HepG2 (cell line): ENCODE measurements at regions not wholly inside any gene's neighbourhood (a gene's known extent, or its start where the extent isn't known, plus 50 kb on each side); places are given as distances from the start of the nearest gene placed in this dataset.

Source experiments
- ATAC-seq: fragments of 200-7000 bp; cut with Tn5 transposase; 3 replicates; pipeline ENCODE4 v1.9.1; 2020; ENCODE audit warnings: mild to moderate bottlenecking, moderate library complexity
- BruUV-seq: library from RNA; stranded (reverse); fragments of 400-500 nt; replicated peaks from 2 replicates; lab custom pipeline; 2021; lab: Mats Ljungman, UMichigan
- CTCF ChIA-PET: fragments of 300-600 bp; formaldehyde crosslinking; extraction: SDS; loops from one replicate; lab custom pipeline; 2021; ENCODE audit warnings: low total read pairs, inconsistent platforms, low intra/inter-chr PET ratio; lab: Yijun Ruan, JAX
- POLR2A ChIA-PET: fragments of 350-600 bp; sonication (Branson Sonifier 250); formaldehyde crosslinking; loops from one replicate; lab custom pipeline; 2020; ENCODE audit warnings: antibody characterized with exemption, inconsistent platforms; lab: Yijun Ruan, JAX
- DNase-seq: peaks from one replicate; pipeline ENCODE4 v3.0.0-alpha.2; 2015; ENCODE audit warnings: low spot score
- FAIRE-seq: peaks from 3 replicates; lab custom pipeline; 2011; peaks lifted over from hg19 to GRCh38; lab: Jason Lieb, UNC
- H2AFZ ChIP-seq: one replicate; pipeline ENCODE4 v1.6.1; 2011; ENCODE audit warnings: low read length, inconsistent platforms
- H3K27ac ChIP-seq: fragments of 300-600 bp; 3 replicates; pipeline ENCODE4 v1.8.0; 2011; ENCODE audit warnings: mixed run types, mild to moderate bottlenecking, mixed read lengths, low read length, inconsistent platforms; ENCODE audit not compliant: insufficient read depth; ENCODE audit errors: extremely low read length
- H3K27me3 ChIP-seq, 2 experiments: fragments of 200-600 bp in 1 of 2; 2 replicates in 1 of 2; 3 replicates in 1 of 2; pipeline versions ENCODE4 v1.6.0 to v1.8.0; 2011; ENCODE audit warnings: low read length in 2 of 2, mild to moderate bottlenecking in 2 of 2, moderate library complexity in 2 of 2, inconsistent platforms in 1 of 2; ENCODE audit not compliant: insufficient read depth in 2 of 2, control insufficient read depth in 1 of 2
- H3K36me3 ChIP-seq, 2 experiments: fragments of 200-600 bp in 1 of 2; replicated peaks in 1 of 2; 2 replicates in 1 of 2; 3 replicates in 1 of 2; pipeline versions ENCODE4 v1.5.1 to v1.8.0; 2011; ENCODE audit warnings: low read length in 2 of 2, inconsistent platforms in 1 of 2; ENCODE audit not compliant: insufficient read depth in 2 of 2, control insufficient read depth in 1 of 2
- H3K4me1 ChIP-seq: 2 replicates; pipeline ENCODE4 v1.5.1; 2012; ENCODE audit warnings: low read length, inconsistent platforms; ENCODE audit not compliant: insufficient read depth
- H3K4me2 ChIP-seq: 2 replicates; pipeline ENCODE4 v1.6.0; 2011; ENCODE audit warnings: low read depth, low read length, inconsistent platforms
- H3K4me3 ChIP-seq, 3 experiments: fragments of 200-600 bp in 1 of 3; sonication (generic), shearing (Covaris generic) in 1 of 3; replicated peaks in 1 of 3; 2 replicates each; pipeline ENCODE4 v1.5.1; 2011 to 2016; ENCODE audit warnings: low read length in 3 of 3, inconsistent platforms in 2 of 3, low read depth in 2 of 3, mild to moderate bottlenecking in 2 of 3, control low read depth in 1 of 3, mixed read lengths in 1 of 3; ENCODE audit not compliant: insufficient read depth in 1 of 3
- H3K79me2 ChIP-seq: one replicate; pipeline ENCODE4 v1.6.1; 2011; ENCODE audit warnings: low read length, inconsistent platforms; ENCODE audit not compliant: insufficient read depth
- H3K9ac ChIP-seq: 2 replicates; pipeline ENCODE4 v1.6.0; 2011; ENCODE audit warnings: mild to moderate bottlenecking, low read depth, low read length, inconsistent platforms; ENCODE audit not compliant: insufficient read depth
- H3K9me3 ChIP-seq: 2 replicates; pipeline ENCODE4 v1.5.1; 2012; ENCODE audit warnings: mild to moderate bottlenecking, low read length
- H4K20me1 ChIP-seq: 2 replicates; pipeline ENCODE4 v1.6.0; 2011; ENCODE audit warnings: inconsistent platforms, mild to moderate bottlenecking, low read length, moderate library complexity; ENCODE audit not compliant: insufficient read depth
- ATF7 ChIP-seq, 2 experiments: fragments of 450-650 bp in 1 of 2; sonication (generic) in 1 of 2; formaldehyde crosslinking in 1 of 2; IDR thresholded peaks; 2 replicates each; pipeline versions ENCODE4 v1.4.0 to v1.6.1; 2016 to 2020; ENCODE audit warnings: antibody characterized with exemption in 1 of 2, mild to moderate bottlenecking in 1 of 2, missing genetic modification reagents in 1 of 2
- MAFK ChIP-seq, 2 experiments: IDR thresholded peaks in 1 of 2; conservative IDR thresholded peaks in 1 of 2; 2 replicates each; pipeline ENCODE4 v1.6.1; 2011; ENCODE audit warnings: improper control_type of control experiment in 2 of 2, low read length in 2 of 2
- POLR2AphosphoS2 ChIP-seq: IDR thresholded peaks from 2 replicates; pipeline ENCODE4 v1.6.1; 2011; ENCODE audit warnings: low read depth, low read length, improper control_type of control experiment
- ZNF570 ChIP-seq: sonication (generic); formaldehyde crosslinking; IDR thresholded peaks from 2 replicates; pipeline ENCODE4 v1.4.0; 2020; ENCODE audit warnings: mild to moderate bottlenecking, missing genetic modification reagents, borderline replicate concordance
- WGBS: methylation state at CpG from one replicate; pipeline ENCODE4 v1.1.6; 2017; ENCODE audit warnings: low lambda C conversion rate; 5-methylcytosine and 5-hydroxymethylcytosine counted together
- in situ Hi-C: cut with HindIII; loops from 2 replicates; pipeline ENCODE4 v1.10.0; 2017; ENCODE audit warnings: low pct_unique_long_range_greater_than_20kb; ENCODE audit not compliant: extremely low pct_ligation_motif_present
- intact Hi-C: fragments of 100-400 bp; cut with micrococcal nuclease; formaldehyde crosslinking; loops from one replicate; pipeline ENCODE4 v1.10.0; 2022; ENCODE audit not compliant: unreplicated experiment
- TF ChIP-seq, protein P1 (sequence below): sonication (generic); formaldehyde crosslinking; IDR thresholded peaks from 2 replicates; pipeline ENCODE4 v1.4.0; 2020; ENCODE audit warnings: mild to moderate bottlenecking, missing genetic modification reagents, borderline replicate concordance

DNA sequence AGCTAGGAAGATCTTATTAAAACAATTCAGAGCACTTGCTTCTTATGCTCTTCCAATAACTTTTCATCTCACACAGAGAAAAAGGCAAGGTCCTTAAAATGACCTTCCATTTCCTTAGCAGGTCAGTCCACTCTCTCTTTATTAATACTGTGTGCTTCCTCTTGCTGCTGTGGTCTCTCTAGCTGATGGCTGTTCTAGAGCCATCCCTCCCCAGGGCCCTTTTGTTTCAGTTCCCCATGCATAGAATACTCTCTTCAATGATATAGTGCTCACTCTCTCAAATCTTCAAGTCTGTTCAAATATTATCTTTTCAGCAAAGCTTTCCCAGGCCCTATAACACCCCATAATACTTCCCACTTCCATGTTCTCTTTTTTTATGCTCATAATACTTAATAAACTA, 469.3 kb downstream of the METTL4 start (continued):
- TF ChIP-seq ZNF570 (CRISPR knock-in tag) = no peak
- TF ChIP-seq, all 625 proteins: peak for 0

DNA sequence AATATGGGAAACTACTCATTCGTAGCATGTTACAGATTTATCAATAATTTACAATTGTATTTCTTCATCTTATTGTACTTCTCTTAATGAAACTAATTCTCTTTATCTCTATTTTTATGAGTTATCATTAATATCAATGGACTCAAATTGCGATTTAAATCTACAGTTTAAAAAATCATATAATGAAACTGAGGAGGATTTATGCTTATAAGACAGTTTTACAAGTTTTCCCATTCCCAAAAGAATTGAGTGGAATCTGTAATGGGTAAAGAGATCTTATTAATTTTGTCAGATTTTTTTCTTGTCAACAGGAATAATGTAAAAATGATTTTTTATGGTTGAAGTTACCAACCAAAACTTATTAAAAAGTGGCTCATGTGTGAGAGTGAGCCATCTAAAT, 468.0 kb downstream of the METTL4 start:
- no peaks in the 10 kb centered on the region for H3K4me1 ChIP-seq
- no peak for DNase-seq
- H4K20me1 ChIP-seq = no peaks in the 10 kb centered on the region
- FAIRE-seq = no peak
- no peaks in the 10 kb centered on the region for H3K9me3 ChIP-seq
- ChIA-PET POLR2A (no interaction called here), CTCF (no interaction called here)
- H3K36me3 ChIP-seq = no peaks in the 10 kb centered on the region
- no peaks in the 10 kb centered on the region for H3K79me2 ChIP-seq
- ATAC-seq = no peak
- H2AFZ ChIP-seq = no peak overlapping the region
- intact Hi-C loops (no loop called here), in situ Hi-C loops (loop anchor here (10.0 kb wide), 1 partner anchor 432 kb away; no protein-coding TSS in a partner anchor)
- no peak overlapping the region for H3K27ac ChIP-seq
- no peak overlapping the region for H3K9ac ChIP-seq
- WGBS = 1% methylated on average over 2 of the region's 2 CpGs
- no TSS peak for BruUV-seq
- no peaks in the 10 kb centered on the region for H3K27me3 ChIP-seq
- no peak overlapping the region for H3K4me3 ChIP-seq
- no peak overlapping the region for H3K4me2 ChIP-seq
- TF ChIP-seq MAFK (conservative IDR thresholded peaks at IDR 0.05 in 1 of 2, IDR thresholded peaks at IDR 0.05 in 1 of 2; ENCODE audit: low read length in 2 of 2) (peak; percentile 9 to 36; a peak in 1 of 4 replicates), ATF7 (IDR thresholded peaks at IDR 0.05) (no peak), ATF7 (CRISPR knock-in tag; IDR thresholded peaks at IDR 0.05) (no peak), POLR2AphosphoS2 (no peak)
- TF ChIP-seq, protein P1, sequence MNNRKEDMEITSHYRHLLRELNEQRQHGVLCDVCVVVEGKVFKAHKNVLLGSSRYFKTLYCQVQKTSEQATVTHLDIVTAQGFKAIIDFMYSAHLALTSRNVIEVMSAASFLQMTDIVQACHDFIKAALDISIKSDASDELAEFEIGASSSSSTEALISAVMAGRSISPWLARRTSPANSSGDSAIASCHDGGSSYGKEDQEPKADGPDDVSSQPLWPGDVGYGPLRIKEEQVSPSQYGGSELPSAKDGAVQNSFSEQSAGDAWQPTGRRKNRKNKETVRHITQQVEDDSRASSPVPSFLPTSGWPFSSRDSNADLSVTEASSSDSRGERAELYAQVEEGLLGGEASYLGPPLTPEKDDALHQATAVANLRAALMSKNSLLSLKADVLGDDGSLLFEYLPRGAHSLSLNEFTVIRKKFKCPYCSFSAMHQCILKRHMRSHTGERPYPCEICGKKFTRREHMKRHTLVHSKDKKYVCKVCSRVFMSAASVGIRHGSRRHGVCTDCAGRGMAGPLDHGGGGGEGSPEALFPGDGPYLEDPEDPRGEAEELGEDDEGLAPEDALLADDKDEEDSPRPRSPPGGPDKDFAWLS (CRISPR knock-in tag) = no peak
